Colonic mucosa (tissue), 4 donors: ENCODE measurements at regions not wholly inside any gene's neighbourhood (a gene's known extent, or its start where the extent isn't known, plus 50 kb on each side); places are given as distances from the start of the nearest gene placed in this dataset.

Source experiments
- DNase-seq: peaks from one replicate; pipeline ENCODE4 v3.0.0-alpha.2; 2020
- H3K27ac ChIP-seq: fragments of 200-600 bp; one replicate; pipeline ENCODE4 v1.8.0; 2021
- H3K27me3 ChIP-seq: fragments of 200-600 bp; one replicate; pipeline ENCODE4 v1.8.0; 2021
- H3K36me3 ChIP-seq: fragments of 200-600 bp; one replicate; pipeline ENCODE4 v1.8.0; 2021
- H3K4me1 ChIP-seq: fragments of 200-600 bp; one replicate; pipeline ENCODE4 v1.8.0; 2021; ENCODE audit warnings: mild to moderate bottlenecking
- H3K4me3 ChIP-seq: fragments of 200-600 bp; one replicate; pipeline ENCODE4 v1.8.0; 2021
- H3K9ac ChIP-seq, 2 donors: one replicate each; pipeline ENCODE4 v1.7.0; 2013; ENCODE audit warnings: control low read depth in 2 of 2, low read depth in 2 of 2, low read length in 2 of 2
- H3K9me3 ChIP-seq: fragments of 200-600 bp; one replicate; pipeline ENCODE4 v1.8.0; 2021
- CTCF ChIP-seq: fragments of 200-600 bp; IDR thresholded peaks from one replicate; pipeline ENCODE4 v1.8.0; 2022; ENCODE audit warnings: antibody characterized with exemption, mild to moderate bottlenecking
- intact Hi-C: fragments of 100-400 bp; cut with DNase I; formaldehyde crosslinking; loops from one replicate; pipeline ENCODE4 v1.14.1; 2022
- donor health status: healthy.
- donor health status: DM: no; HTN: no; CAD: no.
- donor health status: DM: no; HTN: no; CAD: no.

DNA sequence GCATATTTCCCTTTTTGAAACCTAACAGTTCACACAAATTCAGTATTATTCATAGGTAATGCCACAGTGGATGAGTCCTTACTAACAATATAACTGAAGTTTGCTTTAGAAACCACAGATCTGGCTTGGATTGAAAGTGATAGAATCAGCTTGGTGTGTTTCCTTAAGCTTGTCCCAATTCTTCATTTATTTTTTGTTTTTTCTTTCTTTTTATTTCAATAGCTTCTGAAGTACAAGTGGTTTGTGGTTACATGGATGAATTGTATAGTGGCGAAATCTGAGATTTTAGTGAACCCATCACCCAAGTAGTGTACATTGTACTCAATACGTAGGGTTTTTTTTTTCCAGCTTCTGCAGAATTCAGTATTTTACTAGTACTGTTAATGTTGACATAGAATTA lies 518.2 kb upstream of the SEMA3D start:
- no peak for TF ChIP-seq CTCF
- no peaks in the 10 kb centered on the region for H3K36me3 ChIP-seq
- no peak for DNase-seq
- no peak overlapping the region for H3K9ac ChIP-seq
- H3K4me1 ChIP-seq: no peaks in the 10 kb centered on the region
- peaks cover 4% of the 10 kb centered on the region for H3K27me3 ChIP-seq
- no peak overlapping the region for H3K4me3 ChIP-seq
- H3K27ac ChIP-seq: no peak overlapping the region
- H3K9me3 ChIP-seq: no peaks in the 10 kb centered on the region
- intact Hi-C loops: no loop called here

GRCh38 chr7:85703251-85704010 lies 516.6 kb upstream of the SEMA3D start:
- Histone ChIP-seq H3K9me3 (no peaks in the 10 kb centered on the region), H3K27ac (no peak overlapping the region), H3K4me3 (no peak overlapping the region), H3K27me3 (peaks cover 4% of the 10 kb centered on the region), H3K9ac (no peak overlapping the region), H3K4me1 (no peaks in the 10 kb centered on the region), H3K36me3 (no peaks in the 10 kb centered on the region)
- intact Hi-C loops: no loop called here
- no peak for DNase-seq
- TF ChIP-seq CTCF: no peak

DNA sequence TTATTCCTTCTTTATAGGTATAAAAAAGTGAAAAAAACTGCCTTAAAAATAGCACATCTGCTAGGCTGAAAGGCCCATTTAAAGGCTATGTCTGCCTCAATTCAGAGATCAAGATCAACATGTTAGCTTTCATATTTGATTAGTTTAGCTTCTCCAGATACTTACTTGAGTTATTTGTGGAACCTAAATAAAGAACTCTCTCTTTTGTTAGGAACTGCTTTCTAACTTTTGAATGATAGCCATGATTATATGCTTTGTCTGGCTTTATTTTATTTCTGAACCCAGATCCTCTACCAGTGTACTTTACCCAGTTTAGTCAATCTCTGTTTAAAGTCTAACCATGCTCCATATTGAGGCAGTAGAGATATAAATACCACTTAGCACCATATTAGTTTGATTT lies 515.5 kb upstream of the SEMA3D start:
- TF ChIP-seq CTCF: no peak
- intact Hi-C loops: no loop called here
- Histone ChIP-seq H3K27ac (no peak overlapping the region), H3K36me3 (no peaks in the 10 kb centered on the region), H3K27me3 (peaks cover 4% of the 10 kb centered on the region), H3K9ac (no peak overlapping the region), H3K4me1 (no peaks in the 10 kb centered on the region), H3K4me3 (no peak overlapping the region), H3K9me3 (no peaks in the 10 kb centered on the region)
- DNase-seq: no peak

GRCh38 chr7:85699482-85699881 lies 512.6 kb upstream of the SEMA3D start:
- Histone ChIP-seq H3K4me1 (no peaks in the 10 kb centered on the region), H3K4me3 (no peak overlapping the region), H3K9me3 (no peaks in the 10 kb centered on the region), H3K27me3 (peaks cover 4% of the 10 kb centered on the region), H3K9ac (no peak overlapping the region), H3K36me3 (no peaks in the 10 kb centered on the region), H3K27ac (no peak overlapping the region)
- TF ChIP-seq CTCF: no peak
- intact Hi-C loops: no loop called here
- no peak for DNase-seq

DNA sequence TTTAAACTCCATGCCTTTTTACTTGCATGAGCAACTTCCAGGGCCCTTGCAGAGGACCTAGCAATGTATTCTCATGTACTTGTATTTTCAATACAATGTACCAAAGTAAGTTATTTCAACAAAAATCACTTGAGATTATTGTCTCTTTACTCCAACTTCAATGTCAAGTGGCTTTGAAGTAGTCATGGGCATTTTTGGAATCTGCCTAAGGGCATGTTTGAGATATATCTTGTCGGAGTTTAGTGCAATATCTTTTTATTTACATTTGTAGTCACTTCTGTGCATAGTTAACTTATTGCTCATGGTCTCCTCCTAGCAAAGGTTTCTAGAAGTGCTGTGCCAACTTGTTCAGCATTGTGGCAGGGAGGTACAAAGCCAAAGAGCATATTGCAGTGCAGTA lies 508.7 kb upstream of the SEMA3D start:
- intact Hi-C loops: no loop called here
- Histone ChIP-seq H3K4me3 (no peak overlapping the region), H3K9me3 (no peaks in the 10 kb centered on the region), H3K9ac (no peak overlapping the region), H3K4me1 (no peaks in the 10 kb centered on the region), H3K27me3 (no peaks in the 10 kb centered on the region), H3K36me3 (no peaks in the 10 kb centered on the region), H3K27ac (no peak overlapping the region)
- DNase-seq: no peak
- no peak for TF ChIP-seq CTCF
